Frontal cortex (tissue), 3 donors: ENCODE measurements at regions not wholly inside any gene's neighbourhood (a gene's known extent, or its start where the extent isn't known, plus 50 kb on each side); places are given as distances from the start of the nearest gene placed in this dataset.

Source experiments
- DNase-seq, 2 donors: peaks; one replicate each; pipeline ENCODE4 v3.0.0; 2012; ENCODE audit warnings: low spot score in 2 of 2
- FAIRE-seq: peaks from 2 replicates; lab custom pipeline; 2012; peaks lifted over from hg19 to GRCh38; lab: Jason Lieb, UNC
- donor health status: control.
- donor health status: control.
- donor health status: control.

DNA sequence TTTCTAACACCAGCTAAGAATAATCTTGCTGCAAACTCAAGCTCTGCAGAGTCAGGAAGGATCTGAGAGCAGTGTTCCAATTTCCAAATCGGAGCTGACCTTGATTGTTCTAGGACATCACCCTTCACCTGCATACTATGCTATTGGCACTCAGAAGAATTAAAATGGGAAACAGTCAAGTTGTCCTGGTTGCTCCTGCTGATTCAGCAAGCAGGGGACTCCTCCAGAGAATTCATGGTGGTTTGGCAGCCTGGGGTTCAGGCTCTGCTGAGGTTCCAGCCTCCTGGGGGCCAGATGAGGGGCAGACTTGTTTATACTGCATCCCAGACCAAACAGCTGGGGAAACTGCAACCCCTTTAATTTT, 213.7 kb upstream of the ADAMTS9 start:
- no peak for DNase-seq
- no peak for FAIRE-seq

DNA sequence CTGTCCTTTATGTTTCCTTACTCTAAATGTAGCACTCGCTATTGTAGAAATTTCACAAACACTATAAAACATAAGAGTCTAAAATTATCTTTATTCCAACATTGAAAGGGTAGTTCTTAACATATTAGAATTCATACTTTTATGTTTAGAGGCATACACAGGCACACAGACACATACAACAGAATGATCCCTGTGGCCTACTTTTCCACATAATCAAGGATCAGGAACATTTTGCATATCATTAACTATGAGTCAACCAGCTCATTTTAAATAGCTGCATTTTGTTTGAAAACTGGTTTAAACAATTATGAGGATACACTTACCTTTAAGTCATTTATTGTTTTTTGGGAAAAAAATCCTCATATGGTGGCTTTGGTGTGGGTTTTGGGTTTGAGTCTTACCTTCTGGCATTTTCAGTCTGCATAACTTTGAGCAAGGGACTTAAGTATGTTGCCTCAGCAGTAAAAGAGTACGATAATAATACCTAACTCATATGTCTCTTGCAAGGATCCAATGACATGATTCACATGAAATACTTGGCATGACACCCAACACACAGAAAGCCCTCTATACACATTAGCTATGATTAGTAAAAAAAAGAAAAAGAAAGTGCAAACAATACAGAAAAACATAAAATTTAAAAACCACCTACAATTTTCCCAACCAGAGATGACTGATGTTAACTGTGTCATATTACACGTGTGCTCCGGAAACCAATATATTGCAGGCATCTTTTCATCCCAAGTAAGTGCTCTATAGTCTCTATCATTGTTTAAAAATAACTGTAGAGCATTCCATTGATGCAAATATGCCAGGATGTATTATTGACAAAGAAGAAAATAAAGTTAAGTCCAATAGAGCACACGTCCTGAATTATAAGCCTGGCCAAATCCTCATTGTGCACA, 213.1 kb upstream of the ADAMTS9 start:
- no peak for DNase-seq
- no peak for FAIRE-seq

DNA sequence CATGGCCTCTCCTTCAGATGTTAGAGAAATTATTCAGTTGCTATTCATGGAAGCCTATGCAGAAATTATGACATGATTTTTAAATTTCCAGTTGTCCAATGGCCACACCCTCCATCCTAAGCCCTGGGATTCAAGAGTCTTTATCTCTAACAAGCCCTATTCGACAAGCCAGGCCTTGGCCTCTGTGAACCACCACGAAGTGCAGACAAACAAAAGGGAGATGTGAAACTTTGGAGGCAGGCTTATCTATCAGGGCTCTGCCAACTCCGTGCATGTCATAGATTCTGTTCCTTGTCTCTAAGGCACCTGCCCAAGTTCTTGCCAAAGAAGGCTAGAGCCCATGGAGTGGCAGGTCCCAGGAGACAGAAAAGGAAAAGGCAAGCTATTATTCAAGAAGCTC, 212.4 kb upstream of the ADAMTS9 start:
- DNase-seq, result no peak
- no peak for FAIRE-seq

DNA sequence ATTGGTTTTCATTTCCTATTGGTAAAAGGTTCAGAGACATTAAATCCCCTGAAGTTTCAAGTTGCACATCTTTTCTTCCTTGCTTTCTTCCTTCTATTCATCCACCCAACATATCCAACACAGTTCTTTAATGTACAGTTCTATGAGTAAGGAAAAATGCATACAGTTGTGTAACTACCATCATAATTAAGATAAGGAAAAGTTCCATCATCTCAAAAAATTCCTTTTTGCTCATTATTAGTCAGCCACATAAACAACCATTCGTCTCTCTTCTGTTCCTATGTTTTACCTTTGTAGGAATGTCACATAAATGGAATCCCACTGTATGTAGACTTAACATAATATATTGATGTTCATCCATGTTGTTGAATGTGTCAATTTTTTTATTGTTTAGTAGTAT, 211.1 kb upstream of the ADAMTS9 start:
- DNase-seq (no peak), FAIRE-seq (no peak)

DNA sequence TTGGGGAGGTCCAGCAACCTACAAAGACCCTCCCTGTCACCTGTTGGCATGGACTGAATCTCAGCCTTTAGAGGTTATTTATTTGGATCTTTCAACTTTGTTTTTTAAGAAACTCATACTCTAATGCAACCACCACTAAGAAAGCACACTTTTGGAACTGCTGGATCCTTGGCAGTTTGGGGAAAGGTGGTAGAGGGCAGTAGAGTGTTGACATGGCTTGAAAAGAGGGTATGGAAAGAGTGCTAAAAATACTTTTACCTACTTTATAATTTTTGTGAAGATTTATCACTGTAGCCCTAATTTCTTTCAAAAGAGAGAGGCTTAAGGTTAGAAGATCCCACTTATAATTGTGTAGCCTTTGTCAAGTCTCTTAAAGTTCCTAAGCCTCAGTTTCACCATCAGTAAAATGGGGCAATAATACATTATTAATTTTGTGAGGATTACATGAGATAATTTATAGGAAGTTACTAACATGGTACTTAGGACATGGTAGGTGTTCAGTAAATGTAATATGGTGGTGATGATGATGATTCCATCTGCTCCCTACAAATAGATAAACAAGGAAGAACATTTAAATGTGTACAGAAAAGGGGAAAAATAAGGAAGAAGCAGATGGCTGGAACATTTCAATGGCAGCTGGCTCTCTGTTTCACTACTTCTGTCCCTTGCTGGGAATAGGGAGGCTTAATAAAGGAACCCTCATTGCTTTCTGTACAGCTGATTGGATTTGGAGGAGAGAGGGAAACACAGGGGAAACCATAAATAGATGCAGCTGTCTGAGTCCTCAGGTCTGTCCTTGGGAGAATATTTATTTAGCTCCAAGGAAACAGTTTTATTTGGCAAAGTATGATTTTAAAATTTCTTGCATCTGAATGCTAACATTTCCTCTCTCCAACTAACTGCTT, 208.4 kb upstream of the ADAMTS9 start:
- DNase-seq (no peak), FAIRE-seq (no peak)

DNA sequence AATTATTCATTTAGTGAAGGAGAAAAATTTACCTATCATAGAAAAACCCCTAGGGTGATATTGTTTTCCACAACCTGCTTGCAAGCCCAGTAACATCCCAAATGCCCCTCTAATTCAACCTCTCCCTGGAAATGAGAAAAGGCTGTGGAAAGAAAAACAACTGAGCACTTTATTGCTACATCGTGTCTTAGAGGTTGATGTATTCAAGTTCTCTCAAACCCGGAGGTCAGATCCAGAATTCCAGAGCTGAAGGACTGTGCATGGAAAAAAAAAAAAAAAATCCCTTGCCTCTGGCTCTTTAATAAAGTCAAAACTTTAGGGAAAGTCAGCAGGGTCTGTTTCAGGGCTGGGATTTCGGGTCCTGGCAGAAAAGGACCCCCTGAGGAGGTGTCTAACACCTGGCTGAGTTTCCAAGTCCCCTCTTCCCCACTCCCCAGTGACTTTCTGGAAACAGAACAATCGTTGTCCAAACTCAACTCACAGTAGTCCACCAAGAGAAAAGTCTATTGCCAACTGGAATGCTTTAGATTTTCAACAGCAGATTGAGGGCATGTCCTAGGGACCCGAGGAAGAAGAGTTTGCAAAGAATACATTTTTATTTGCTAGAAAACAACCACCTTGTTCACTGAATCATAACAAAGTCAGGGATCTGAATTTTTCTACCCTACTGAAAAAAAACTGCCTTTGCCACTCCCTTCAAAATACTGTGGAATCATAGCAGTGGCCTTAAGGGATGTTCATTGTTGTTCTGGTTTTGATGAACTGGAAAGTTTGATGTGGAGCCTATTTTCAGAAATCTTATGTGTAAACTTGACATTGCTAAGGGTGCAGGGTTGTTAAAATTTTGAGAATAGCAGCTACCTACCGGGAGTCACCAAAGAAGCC, 207.5 kb upstream of the ADAMTS9 start:
- DNase-seq, result no peak
- no peak for FAIRE-seq

DNA sequence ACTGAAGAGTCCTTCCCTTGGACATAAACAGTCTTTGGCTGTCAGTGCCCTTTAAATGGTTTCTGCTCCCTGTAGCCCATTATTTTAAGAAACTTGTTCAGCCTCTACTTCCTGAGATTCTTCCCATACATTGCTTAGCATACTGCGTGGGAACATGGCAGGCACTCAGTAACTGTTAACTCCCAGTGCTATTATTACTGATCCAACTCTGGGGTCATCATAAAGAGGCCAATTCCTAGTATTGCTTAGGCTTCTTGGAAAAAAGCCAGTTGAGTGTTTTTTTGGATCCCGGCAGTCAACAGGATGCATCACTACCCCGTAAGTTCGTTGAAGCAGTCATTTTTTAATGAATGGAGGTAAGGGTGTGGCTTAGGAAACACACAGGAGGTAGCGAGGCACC, 206.2 kb upstream of the ADAMTS9 start:
- FAIRE-seq (no peak), DNase-seq (no peak)

DNA sequence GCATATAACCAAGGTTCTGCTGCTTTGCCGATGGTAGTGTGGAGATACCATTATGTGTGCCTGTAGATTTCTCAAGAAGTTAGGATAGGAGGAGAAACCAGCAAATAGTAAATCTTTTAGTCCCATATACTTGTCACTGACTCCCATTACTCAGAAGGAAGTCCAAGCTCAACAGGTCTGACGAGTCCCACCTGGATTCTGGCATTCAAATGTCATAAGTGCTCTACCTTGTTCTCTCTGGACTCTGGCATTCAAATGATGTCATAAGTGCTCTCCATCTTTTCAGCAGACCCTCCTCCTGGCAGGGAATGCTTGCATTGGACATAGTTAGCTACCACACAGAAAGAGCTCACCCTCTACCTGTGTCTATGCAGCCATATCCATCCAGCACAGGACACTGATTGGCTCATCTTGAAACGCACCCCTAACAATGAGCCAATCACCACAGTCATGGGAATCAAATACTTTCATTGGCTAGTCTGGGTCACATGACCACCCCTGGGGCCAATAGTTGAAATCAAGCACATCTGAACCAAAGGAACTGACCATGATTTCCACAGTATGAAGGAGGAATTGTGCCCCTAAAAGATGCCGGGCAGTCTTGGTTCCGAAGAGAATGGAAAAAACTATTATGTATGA, 205.0 kb upstream of the ADAMTS9 start:
- FAIRE-seq (no peak), DNase-seq (no peak)

DNA sequence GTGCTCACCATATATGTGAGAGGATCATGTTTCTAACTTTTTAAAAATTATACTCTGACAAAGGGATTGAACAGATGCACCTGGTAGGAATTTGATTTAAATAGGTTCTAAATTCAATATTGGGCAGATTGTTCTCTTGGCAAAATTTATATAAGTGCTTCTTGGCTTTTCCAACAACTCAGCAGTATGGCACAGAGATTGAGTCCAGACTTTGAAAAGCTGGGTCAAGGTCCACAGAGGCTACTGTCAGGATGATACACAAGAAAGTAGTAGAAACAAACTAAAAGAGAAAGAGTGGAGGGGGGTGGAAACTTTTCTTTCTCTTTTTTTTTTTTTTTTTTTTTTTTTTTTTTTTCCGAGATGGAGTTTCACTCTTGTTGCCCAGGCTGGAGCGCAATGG, 203.2 kb upstream of the ADAMTS9 start:
- FAIRE-seq, result no peak
- no peak for DNase-seq

DNA sequence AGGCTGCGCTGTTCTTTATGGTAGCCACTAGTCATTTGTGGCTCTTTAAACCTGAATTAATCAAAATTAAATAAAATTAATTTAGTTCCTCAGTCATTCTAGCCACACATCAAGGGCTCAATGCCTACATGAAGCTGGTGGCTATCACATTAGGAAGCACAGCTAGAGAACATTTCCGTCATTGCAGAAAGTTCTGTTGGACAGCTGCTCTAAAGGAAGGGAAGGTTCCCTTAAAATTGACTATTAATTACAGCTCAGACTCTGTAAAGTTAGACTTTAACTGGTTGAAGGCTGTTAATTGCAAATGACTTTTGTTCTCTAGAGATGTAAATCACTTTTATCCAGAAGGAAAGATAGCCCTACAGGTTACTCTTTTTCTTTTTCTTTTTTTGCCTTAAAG, 202.7 kb upstream of the ADAMTS9 start:
- DNase-seq (no peak), FAIRE-seq (no peak)

DNA sequence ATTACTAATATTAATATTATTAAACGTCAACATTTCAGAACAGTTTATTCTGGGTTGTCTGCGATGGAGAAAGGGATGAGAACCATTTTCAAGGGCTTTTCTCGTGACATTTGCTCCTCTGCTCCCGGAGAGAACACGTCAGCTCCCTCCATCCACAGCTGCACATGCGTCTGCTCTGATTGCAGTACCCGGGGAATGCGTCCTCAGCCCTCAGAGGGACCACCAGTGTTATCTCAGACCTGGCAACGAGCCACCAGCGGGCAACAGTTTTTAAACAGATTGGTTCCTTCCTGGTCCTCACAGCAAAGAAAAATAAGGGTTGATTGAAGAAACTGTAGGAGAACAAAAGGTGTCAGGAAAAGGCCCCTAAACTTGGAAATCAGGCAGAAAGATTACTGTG, 202.2 kb upstream of the ADAMTS9 start:
- FAIRE-seq (no peak), DNase-seq (no peak)

DNA sequence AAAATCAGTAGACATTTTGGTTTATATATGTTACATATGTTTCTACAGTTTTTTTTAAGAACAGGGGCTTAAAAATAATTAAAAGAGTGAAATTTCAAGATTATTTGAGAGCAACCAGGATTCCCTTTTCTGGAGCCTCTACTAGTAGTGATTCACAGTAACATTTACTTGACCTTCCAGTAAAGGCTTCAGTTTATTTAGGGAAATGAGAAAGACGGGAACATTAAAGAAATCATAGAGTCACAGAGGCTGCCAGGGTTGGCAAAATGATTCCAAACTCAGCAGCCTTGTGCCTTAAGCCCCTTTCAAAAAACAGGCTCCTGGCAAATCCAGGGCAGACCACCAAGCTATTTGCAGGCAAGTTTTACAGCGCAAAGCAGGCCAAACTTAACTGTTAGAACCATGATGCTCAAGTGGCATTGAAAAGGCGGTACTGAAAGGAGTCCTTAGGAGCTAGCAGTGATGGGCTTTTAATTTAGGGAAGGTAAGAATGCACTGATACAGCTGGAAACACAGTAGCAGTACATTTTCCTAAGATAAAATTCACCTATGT, 201.1 kb upstream of the ADAMTS9 start:
- no peak for FAIRE-seq
- DNase-seq, result no peak

DNA sequence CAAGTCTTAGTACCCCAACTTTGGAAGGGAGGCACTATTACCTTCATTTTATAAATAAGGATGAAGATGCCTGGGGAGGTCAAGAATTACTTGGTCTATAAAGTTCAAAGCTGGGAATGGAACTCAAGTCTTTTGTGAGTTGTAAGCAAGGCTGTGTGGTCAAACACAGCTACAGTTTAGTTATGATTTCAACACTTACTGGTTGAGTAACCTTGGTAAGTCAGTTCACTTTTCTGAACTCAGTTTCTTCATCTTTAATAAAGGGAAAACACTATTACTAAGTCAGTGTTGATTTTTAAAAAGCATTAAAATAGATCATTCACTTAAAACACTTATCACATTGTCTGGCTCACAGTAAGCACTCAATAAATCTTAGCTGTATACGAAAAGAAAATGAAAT, 200.4 kb upstream of the ADAMTS9 start:
- FAIRE-seq (no peak), DNase-seq (no peak)

DNA sequence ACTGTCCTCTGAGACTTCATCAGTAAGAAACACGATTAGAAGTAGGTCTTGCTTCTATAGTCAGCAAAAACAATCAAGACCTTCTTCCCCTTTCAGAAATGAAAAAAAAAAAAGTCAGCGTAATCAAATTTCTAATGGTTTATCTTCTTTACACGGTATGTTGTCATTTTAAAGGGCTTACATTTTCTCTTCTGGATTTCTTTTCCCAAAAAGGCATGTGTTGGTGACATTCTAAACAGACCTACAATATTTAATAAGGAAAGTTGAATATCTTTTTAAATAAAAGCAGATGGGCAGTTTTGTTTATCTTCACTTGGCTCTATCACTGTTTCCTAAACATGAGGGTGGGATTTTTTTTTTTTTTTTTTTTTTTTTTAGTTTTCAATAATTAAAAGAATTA, 197.3 kb upstream of the ADAMTS9 start:
- DNase-seq (no peak), FAIRE-seq (peak; percentile 13)

DNA sequence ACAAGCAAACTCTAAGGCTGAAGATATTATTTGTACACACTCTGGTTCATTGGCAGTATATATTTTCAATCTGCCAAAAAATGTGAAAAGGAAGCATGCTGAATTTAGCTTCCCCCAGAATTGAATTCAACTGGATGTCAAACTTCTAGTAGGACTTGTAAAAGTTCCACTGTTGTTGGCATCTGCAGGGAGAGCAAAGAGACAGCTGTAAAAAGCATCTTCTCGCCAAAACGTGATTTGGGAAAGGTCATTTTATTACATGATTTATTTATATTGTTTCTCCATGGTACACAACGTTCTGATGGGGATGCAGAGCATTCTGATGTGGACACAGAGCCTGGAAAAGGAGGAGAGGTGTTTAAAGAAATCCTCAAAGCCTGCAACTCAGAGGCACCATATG, 196.7 kb upstream of the ADAMTS9 start:
- FAIRE-seq, result no peak
- DNase-seq, result no peak

DNA sequence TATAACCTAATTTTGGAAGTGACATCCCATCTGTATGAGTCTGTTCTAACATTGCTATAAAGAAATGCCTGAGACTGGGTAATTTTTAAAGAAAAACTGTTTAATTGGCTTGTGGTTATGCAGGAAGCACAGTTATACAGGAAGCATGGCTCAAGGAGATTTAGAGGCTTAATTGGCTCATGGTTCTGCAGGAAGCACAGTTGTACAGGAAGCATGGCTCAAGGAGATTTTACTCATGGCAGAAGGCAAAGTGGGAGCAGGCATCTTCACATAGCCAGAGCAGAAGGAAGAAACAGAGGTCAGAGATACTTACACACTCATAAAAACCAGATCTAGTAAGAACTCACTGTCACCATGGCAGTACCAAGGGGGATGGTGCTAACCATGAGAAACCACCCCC, 193.1 kb upstream of the ADAMTS9 start:
- DNase-seq, result no peak
- FAIRE-seq, result no peak

DNA sequence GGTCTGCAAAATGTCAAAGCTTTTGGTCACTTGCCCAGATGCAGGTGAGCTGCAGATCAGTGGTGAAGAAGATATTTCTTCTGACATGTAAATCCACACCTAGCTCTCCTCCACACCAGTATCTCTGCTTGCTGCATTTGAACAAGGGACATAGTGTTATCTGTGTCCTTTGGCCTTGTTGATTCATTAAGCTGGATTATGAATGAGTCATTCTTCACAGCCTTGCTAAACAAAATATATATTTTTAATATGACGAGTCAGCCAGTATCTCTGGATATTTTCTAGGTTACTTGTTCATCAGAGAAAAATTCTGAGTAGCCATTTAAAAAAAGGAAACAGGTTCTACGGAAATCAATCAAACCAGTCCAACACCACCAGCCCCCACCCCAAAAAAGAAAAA, 190.6 kb upstream of the ADAMTS9 start:
- FAIRE-seq (no peak), DNase-seq (no peak)

DNA sequence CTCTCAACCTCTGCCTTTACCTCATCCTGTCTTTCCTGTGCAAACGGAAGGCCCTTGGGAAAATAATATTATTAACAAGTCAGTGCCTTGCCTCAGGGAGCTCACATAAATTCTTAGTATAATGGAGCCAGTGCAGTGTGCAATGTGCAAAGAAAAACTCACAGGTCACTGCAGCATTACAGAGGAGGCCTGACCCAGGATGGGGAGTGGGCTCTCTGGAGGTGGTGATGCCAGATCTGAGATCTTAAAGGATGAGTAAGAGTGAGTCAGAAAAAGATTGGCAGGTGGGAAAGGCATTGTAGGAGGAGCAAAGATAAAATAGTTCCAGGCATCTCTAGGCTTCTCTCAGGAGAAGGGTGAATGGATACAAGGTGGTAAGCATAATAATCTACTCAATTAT, 185.6 kb upstream of the ADAMTS9 start:
- no peak for FAIRE-seq
- DNase-seq, result no peak

DNA sequence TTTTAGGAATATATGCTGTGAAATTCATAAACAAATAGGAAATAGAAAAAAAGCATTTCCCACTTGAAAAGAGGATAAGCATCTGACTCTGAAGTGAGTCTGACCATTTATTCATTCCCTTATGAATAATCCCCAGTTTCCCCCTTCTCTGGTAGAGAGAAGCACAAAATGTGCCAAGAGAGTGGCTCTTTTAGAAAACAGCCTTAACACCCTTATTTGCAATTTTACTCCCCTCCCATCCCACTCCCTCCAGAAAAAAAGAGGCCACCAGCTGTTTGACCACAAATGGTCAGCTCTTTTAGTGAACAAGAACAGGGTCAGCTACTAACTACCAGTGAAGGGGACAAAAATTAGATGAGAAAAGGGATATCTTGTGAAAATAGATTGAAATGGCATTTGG, 184.5 kb upstream of the ADAMTS9 start:
- no peak for DNase-seq
- no peak for FAIRE-seq
